H1 (cell line): ENCODE measurements at regions not wholly inside any gene's neighbourhood (a gene's known extent, or its start where the extent isn't known, plus 50 kb on each side); places are given as distances from the start of the nearest gene placed in this dataset.
A peak's percentile ranks its signal among the peaks of the same experiment; 100 is the strongest.

Source experiments
- CTCF ChIA-PET: fragments of 300-600 bp; sonication (Branson Sonifier 250); formaldehyde crosslinking; loops from one replicate; lab custom pipeline; 2021; ENCODE audit not compliant: partially characterized antibody; lab: Charles Lee
- POLR2A ChIA-PET: fragments of 300-600 bp; sonication (Branson Sonifier 250); formaldehyde crosslinking; loops from one replicate; lab custom pipeline; 2021; ENCODE audit warnings: inconsistent platforms; ENCODE audit not compliant: partially characterized antibody; lab: Charles Lee
- DNase-seq, 2 experiments: peaks; one replicate each; pipeline versions ENCODE4 v3.0.0 to v3.0.0-alpha.2; 2010 to 2022; ENCODE audit warnings: low spot score in 2 of 2, low read depth in 1 of 2, mixed read lengths in 1 of 2
- FAIRE-seq: peaks from 2 replicates; lab custom pipeline; 2011; peaks lifted over from hg19 to GRCh38; lab: Jason Lieb, UNC
- H2AFZ ChIP-seq: 2 replicates; pipeline ENCODE4 v1.8.1; 2012; ENCODE audit warnings: low read length, inconsistent platforms
- H2AK5ac ChIP-seq: 2 replicates; pipeline ENCODE4 v1.6.1; 2013; ENCODE audit warnings: low read depth, low read length
- H2BK120ac ChIP-seq: replicated peaks from 2 replicates; pipeline ENCODE3; 2013; ENCODE audit warnings: low read depth, low read length, inconsistent platforms
- H2BK12ac ChIP-seq: 2 replicates; pipeline ENCODE4 v1.6.1; 2013; ENCODE audit warnings: low read depth, low read length
- H2BK15ac ChIP-seq: 2 replicates; pipeline ENCODE4 v1.6.1; 2013; ENCODE audit warnings: low read length
- H2BK20ac ChIP-seq: 2 replicates; pipeline ENCODE4 v1.6.1; 2013; ENCODE audit warnings: low read length
- H2BK5ac ChIP-seq: 2 replicates; pipeline ENCODE4 v1.6.1; 2013; ENCODE audit warnings: low read depth, low read length
- H3K14ac ChIP-seq: 2 replicates; pipeline ENCODE4 v1.6.1; 2013; ENCODE audit warnings: inconsistent platforms; ENCODE audit not compliant: insufficient read length
- H3K18ac ChIP-seq: 2 replicates; pipeline ENCODE4 v1.6.1; 2013; ENCODE audit warnings: low read length; ENCODE audit errors: extremely low read depth
- H3K23ac ChIP-seq: 2 replicates; pipeline ENCODE4 v1.6.1; 2013; ENCODE audit warnings: inconsistent platforms; ENCODE audit not compliant: insufficient read length
- H3K23me2 ChIP-seq: 2 replicates; pipeline ENCODE4 v1.6.1; 2013; ENCODE audit warnings: low read depth, low read length
- H3K27ac ChIP-seq: 2 replicates; pipeline ENCODE4 v1.6.1; 2011; ENCODE audit warnings: low read depth, low read length, inconsistent platforms
- H3K27me3 ChIP-seq, 4 experiments: replicated peaks in 1 of 4; 1 replicate in 1 of 4; 2 replicates in 3 of 4; pipeline versions ENCODE4 v1.6.1 to v1.8.1; 2011 to 2013; ENCODE audit warnings: low read length in 3 of 4, mild to moderate bottlenecking in 3 of 4, inconsistent platforms in 2 of 4, mixed read lengths in 2 of 4, moderate library complexity in 1 of 4; ENCODE audit not compliant: control insufficient read depth in 3 of 4, insufficient read depth in 3 of 4; ENCODE audit errors: extremely low read depth in 1 of 4
- H3K36me3 ChIP-seq, 4 experiments: 2 replicates each; pipeline versions ENCODE4 v1.6.1 to v1.8.1; 2011 to 2013; ENCODE audit warnings: mild to moderate bottlenecking in 4 of 4, low read length in 3 of 4, moderate library complexity in 2 of 4, control low read depth in 1 of 4, inconsistent platforms in 1 of 4; ENCODE audit not compliant: insufficient read depth in 4 of 4, control insufficient read depth in 2 of 4
- H3K4ac ChIP-seq: replicated peaks from 2 replicates; pipeline ENCODE3; 2013; ENCODE audit warnings: low read length, low read depth, mixed read lengths, inconsistent platforms; ENCODE audit not compliant: insufficient read length
- H3K4me1 ChIP-seq, 4 experiments: replicated peaks in 1 of 4; 1 replicate in 1 of 4; 2 replicates in 3 of 4; pipeline versions ENCODE4 v1.6.1 to v1.8.1; 2011 to 2013; ENCODE audit warnings: low read length in 3 of 4, inconsistent platforms in 2 of 4, mixed read lengths in 1 of 4; ENCODE audit not compliant: insufficient read depth in 4 of 4, control insufficient read depth in 3 of 4
- H3K4me2 ChIP-seq, 2 experiments: 2 replicates each; pipeline versions ENCODE4 v1.6.1 to v1.8.1; 2011 to 2013; ENCODE audit warnings: low read depth in 2 of 2, low read length in 2 of 2, control low read depth in 1 of 2, inconsistent platforms in 1 of 2, mild to moderate bottlenecking in 1 of 2; ENCODE audit not compliant: insufficient read depth in 1 of 2
- H3K4me3 ChIP-seq, 4 experiments: fragments of 200-600, 300-600 bp in 1 of 4; sonication (generic), shearing (Covaris generic), sonication (Bioruptor Twin) in 1 of 4; 2 replicates each; pipeline versions ENCODE4 v1.5.1 to v1.8.1; 2011 to 2016; ENCODE audit warnings: low read length in 4 of 4, low read depth in 3 of 4, control low read depth in 2 of 4, inconsistent platforms in 2 of 4, mild to moderate bottlenecking in 2 of 4, mixed read lengths in 1 of 4, moderate library complexity in 1 of 4; ENCODE audit not compliant: insufficient read depth in 2 of 4; ENCODE audit errors: extremely low read depth in 1 of 4
- H3K56ac ChIP-seq: replicated peaks from 2 replicates; pipeline ENCODE3; 2013; ENCODE audit warnings: low read depth, mild to moderate bottlenecking, mixed read lengths, low read length, inconsistent platforms; ENCODE audit not compliant: insufficient read length
- H3K79me1 ChIP-seq: 2 replicates; pipeline ENCODE4 v1.6.1; 2013; ENCODE audit warnings: low read depth, low read length, control low read depth
- H3K79me2 ChIP-seq, 2 experiments: 2 replicates each; pipeline versions ENCODE4 v1.6.1 to v1.8.1; 2012 to 2013; ENCODE audit warnings: low read length in 2 of 2, mild to moderate bottlenecking in 2 of 2, inconsistent platforms in 1 of 2; ENCODE audit not compliant: insufficient read depth in 2 of 2, control insufficient read depth in 1 of 2
- H3K9ac ChIP-seq, 4 experiments: replicated peaks in 1 of 4; 1 replicate in 1 of 4; 2 replicates in 3 of 4; pipeline versions ENCODE4 v1.6.1 to v1.8.1; 2011 to 2013; ENCODE audit warnings: low read depth in 3 of 4, low read length in 3 of 4, control low read depth in 2 of 4, mild to moderate bottlenecking in 2 of 4, moderate library complexity in 2 of 4, inconsistent platforms in 1 of 4; ENCODE audit errors: extremely low read depth in 1 of 4
- H3K9me3 ChIP-seq, 2 experiments: 2 replicates each; pipeline versions ENCODE4 v1.6.1 to v1.8.1; 2012 to 2013; ENCODE audit warnings: mild to moderate bottlenecking in 2 of 2, moderate library complexity in 2 of 2, control low read depth in 1 of 2, inconsistent platforms in 1 of 2, low read depth in 1 of 2, low read length in 1 of 2, mixed read lengths in 1 of 2; ENCODE audit not compliant: insufficient read depth in 2 of 2
- H4K20me1 ChIP-seq, 2 experiments: replicated peaks in 1 of 2; 2 replicates each; pipeline versions ENCODE3 to v1.8.1; 2011 to 2013; ENCODE audit warnings: inconsistent platforms in 2 of 2, low read length in 2 of 2, mild to moderate bottlenecking in 1 of 2; ENCODE audit not compliant: insufficient read depth in 2 of 2, control insufficient read depth in 1 of 2
- H4K5ac ChIP-seq: 2 replicates; pipeline ENCODE4 v1.6.1; 2013; ENCODE audit warnings: low read length, low read depth, mixed read lengths, inconsistent platforms; ENCODE audit not compliant: insufficient read length
- H4K8ac ChIP-seq: 2 replicates; pipeline ENCODE4 v1.8.0; 2013; ENCODE audit warnings: mild to moderate bottlenecking, moderate library complexity, low read length, inconsistent platforms; ENCODE audit not compliant: insufficient read depth; ENCODE audit errors: extremely low read depth
- H4K91ac ChIP-seq: replicated peaks from 2 replicates; pipeline ENCODE3; 2013; ENCODE audit warnings: low read length, mixed read lengths, inconsistent platforms; ENCODE audit not compliant: insufficient read length
- CEBPB ChIP-seq: IDR thresholded peaks from 2 replicates; pipeline ENCODE4 v1.6.1; 2012; ENCODE audit warnings: low read depth, low read length
- CHD1 ChIP-seq: IDR thresholded peaks from 2 replicates; pipeline ENCODE4 v1.6.1; 2012; ENCODE audit warnings: low read depth, low read length, improper control_type of control experiment
- CHD2 ChIP-seq: IDR thresholded peaks from 2 replicates; pipeline ENCODE4 v1.6.1; 2012; ENCODE audit warnings: low read length, improper control_type of control experiment
- EP300 ChIP-seq, 2 experiments: IDR thresholded peaks; 1 replicate in 1 of 2; 2 replicates in 1 of 2; pipeline ENCODE4 v1.6.1; 2011 to 2012; ENCODE audit warnings: low read depth in 2 of 2, low read length in 2 of 2, mild to moderate bottlenecking in 2 of 2, borderline replicate concordance in 1 of 2, inconsistent platforms in 1 of 2, moderate library complexity in 1 of 2
- TBP ChIP-seq: IDR thresholded peaks from 2 replicates; pipeline ENCODE4 v1.6.1; 2011; ENCODE audit warnings: low read depth, low read length, improper control_type of control experiment
- TEAD4 ChIP-seq: IDR thresholded peaks from 2 replicates; pipeline ENCODE4 v1.6.1; 2012; ENCODE audit warnings: low read depth, low read length, inconsistent platforms, mixed read lengths
- WGBS, 2 experiments: shearing (Covaris generic) in 1 of 2; methylation state at CpG; one replicate each; pipeline versions ENCODE4 v1.1.6 to v1.1.7; 2013 to 2015; ENCODE audit warnings: low lambda C conversion rate in 2 of 2, mixed read lengths in 2 of 2, inconsistent platforms in 1 of 2, low coverage in 1 of 2, missing lambda C conversion rate in 1 of 2; ENCODE audit not compliant: insufficient replicate concordance in 2 of 2, insufficient coverage in 1 of 2, insufficient read length in 1 of 2; ENCODE audit errors: extremely low coverage in 1 of 2, missing lambda C conversion rate in 1 of 2; 5-methylcytosine and 5-hydroxymethylcytosine counted together

GRCh38 chr5:92795633-92796032 is 785.4 kb downstream of the NR2F1-AS1 start:
- Histone ChIP-seq H4K5ac (no peak overlapping the region), H3K79me2 (no peaks in the 10 kb centered on the region), H2BK15ac (no peak overlapping the region), H2BK5ac (no peak overlapping the region), H3K79me1 (no peaks in the 10 kb centered on the region), H4K91ac (no peak overlapping the region), H3K4me2 (no peak overlapping the region), H3K27ac (no peak overlapping the region), H3K36me3 (no peaks in the 10 kb centered on the region), H4K20me1 (no peaks in the 10 kb centered on the region), H2AFZ (no peak overlapping the region), H3K14ac (no peak overlapping the region), H3K4me1 (no peaks in the 10 kb centered on the region), H4K8ac (no peak overlapping the region), H3K4me3 (no peak overlapping the region), H2AK5ac (no peak overlapping the region), H2BK12ac (no peak overlapping the region), H3K56ac (no peak overlapping the region), H3K18ac (no peak overlapping the region), H3K4ac (no peak overlapping the region), H3K9ac (no peak overlapping the region), H3K23me2 (no peaks in the 10 kb centered on the region), H2BK120ac (no peak overlapping the region), H3K23ac (no peak overlapping the region), H2BK20ac (no peak overlapping the region), H3K27me3 (no peaks in the 10 kb centered on the region), H3K9me3 (peaks cover 0 to 12% of the 10 kb centered on the region in 2 experiments; a peak in 3 of 4 replicates)
- POLR2A ChIA-PET, result no interaction called here
- no peak for DNase-seq
- WGBS, 2 experiments, result 87% methylated on average over 3 of the region's 3 CpGs; no CpG with 5 or more reads in 1 of the 2 experiments
- TF ChIP-seq TEAD4, result peak; percentile 53
- TF ChIP-seq CHD2, result no peak
- TF ChIP-seq CEBPB, result peak; percentile 59; the same call in 1 of the 2 replicates
- no peak for TF ChIP-seq CHD1
- peak in 1 of 2 experiments; percentile 96; a peak in 1 of 3 replicates for TF ChIP-seq EP300 (IDR thresholded peaks at IDR 0.05; ENCODE audit: borderline replicate concordance in 1 of 2, low read depth in 2 of 2, low read length in 2 of 2)
- no peak for TF ChIP-seq TBP
- CTCF ChIA-PET, result no interaction called here
- no peak for FAIRE-seq
